ENCODE measurements at regions not wholly inside any gene's neighbourhood (a gene's known extent, or its start where the extent isn't known, plus 50 kb on each side); places are given as distances from the start of the nearest gene placed in this dataset.

- DNase-seq = no peak
- no peak for ATAC-seq
- no peak overlapping the region for H3K27ac ChIP-seq
- no peaks in the 10 kb centered on the region for H3K36me3 ChIP-seq
- H3K9me3 ChIP-seq = peaks cover 0 to 5% (median 0%) of the 10 kb centered on the region in 12 donors
- intact Hi-C loops (cut with DNase I) = no loop called here
- peaks cover 0 to 26% (median 3%) of the 10 kb centered on the region in 9 donors for H3K27me3 ChIP-seq
- WGBS, 4 donors = 80 to 84% (median 81%) methylated on average over 5 of the region's 5 CpGs
- H3K4me3 ChIP-seq = no peak overlapping the region
- no peak for TF ChIP-seq CTCF (IDR thresholded peaks at IDR 0.05)
- no peak for TF ChIP-seq POLR2A (IDR thresholded peaks at IDR 0.05)
- no peaks in the 10 kb centered on the region for H3K4me1 ChIP-seq
These were observed 72.5 kb upstream of the NEO1 start for GRCh38 chr15:72979791-72980190.

GRCh38 chr15:72979308-72979707 lies 73.0 kb upstream of the NEO1 start:
- 63 to 71% (median 68%) methylated on average over 5 of the region's 5 CpGs for WGBS, 4 donors
- H3K9me3 ChIP-seq = peaks cover 0 to 5% (median 0%) of the 10 kb centered on the region in 12 donors
- no peak for TF ChIP-seq POLR2A (IDR thresholded peaks at IDR 0.05)
- TF ChIP-seq CTCF (IDR thresholded peaks at IDR 0.05) = no peak
- DNase-seq (no peak), ATAC-seq (no peak)
- no peaks in the 10 kb centered on the region for H3K4me1 ChIP-seq
- H3K36me3 ChIP-seq = no peaks in the 10 kb centered on the region
- no peak overlapping the region for H3K27ac ChIP-seq
- no peak overlapping the region for H3K4me3 ChIP-seq
- H3K27me3 ChIP-seq = peaks cover 0 to 26% (median 3%) of the 10 kb centered on the region in 9 donors
- intact Hi-C loops (cut with DNase I) = no loop called here

- intact Hi-C loops (cut with DNase I) = no loop called here
- H3K9me3 ChIP-seq = no peaks in the 10 kb centered on the region
- ATAC-seq (no peak), DNase-seq (no peak)
- peaks cover 0 to 23% (median 3%) of the 10 kb centered on the region in 9 donors for H3K27me3 ChIP-seq
- no peaks in the 10 kb centered on the region for H3K36me3 ChIP-seq
- H3K27ac ChIP-seq = no peak overlapping the region
- no peak overlapping the region for H3K4me3 ChIP-seq
- TF ChIP-seq CTCF (IDR thresholded peaks at IDR 0.05) (no peak), POLR2A (IDR thresholded peaks at IDR 0.05) (no peak)
- H3K4me1 ChIP-seq = no peaks in the 10 kb centered on the region
- 79 to 87% (median 85%) methylated on average over 5 of the region's 5 CpGs for WGBS, 4 donors
These were observed 74.0 kb upstream of the NEO1 start for GRCh38 chr15:72978223-72978622.

DNA sequence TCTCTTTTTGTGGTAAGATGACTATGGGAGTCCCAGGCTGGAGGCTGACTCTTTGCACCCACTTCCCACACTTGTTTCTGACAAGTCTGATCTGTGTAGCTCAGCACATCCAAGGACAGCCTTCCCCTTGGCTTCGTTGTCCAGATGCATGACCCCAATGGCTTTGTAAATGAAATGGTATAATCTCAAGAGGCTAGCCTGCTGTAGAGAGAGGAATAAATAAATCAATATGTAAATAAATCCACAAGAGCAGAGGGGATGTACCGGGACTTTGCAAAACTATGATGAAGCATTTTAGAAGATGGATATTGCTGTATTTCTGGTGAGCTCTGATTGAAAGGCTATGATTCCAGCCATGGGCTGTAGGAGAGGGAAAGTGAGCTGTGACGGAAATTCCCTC lies 79.9 kb upstream of the NEO1 start:
- H3K27ac ChIP-seq = peak overlapping the region in 2 of 12 donors; percentile 35 to 61
- H3K9me3 ChIP-seq = no peaks in the 10 kb centered on the region
- peaks cover 0 to 21% (median 6%) of the 10 kb centered on the region in 9 donors for H3K27me3 ChIP-seq
- H3K4me1 ChIP-seq = peaks cover 0 to 9% (median 0%) of the 10 kb centered on the region in 12 donors
- H3K4me3 ChIP-seq = peak overlapping the region in 2 of 12 donors; percentile 47 to 48
- no peak for ATAC-seq
- intact Hi-C loops (cut with DNase I) = no loop called here
- WGBS, 4 donors = 65 to 75% (median 69%) methylated on average over 3 of the region's 3 CpGs
- no peak for DNase-seq
- no peak for TF ChIP-seq POLR2A (IDR thresholded peaks at IDR 0.05)
- TF ChIP-seq CTCF (IDR thresholded peaks at IDR 0.05) = no peak
- H3K36me3 ChIP-seq = no peaks in the 10 kb centered on the region
